PC-3 (cell line): ENCODE measurements at regions not wholly inside any gene's neighbourhood (a gene's known extent, or its start where the extent isn't known, plus 50 kb on each side); places are given as distances from the start of the nearest gene placed in this dataset.

Source experiments
- ATAC-seq: fragments of 200-7000 bp; cut with Tn5 transposase; 2 replicates; pipeline ENCODE4 v1.9.1; 2020; ENCODE audit warnings: mild to moderate bottlenecking, moderate library complexity
- BruUV-seq: library from RNA; stranded (reverse); fragments of 400-500 nt; replicated peaks from 2 replicates; lab custom pipeline; 2021; lab: Mats Ljungman, UMichigan
- CTCF ChIA-PET: fragments of 300-600 bp; sonication (Branson Sonifier 250); formaldehyde crosslinking; loops from one replicate; lab custom pipeline; 2022; ENCODE audit warnings: antibody characterized with exemption; lab: Charles Lee
- POLR2A ChIA-PET: fragments of 300-600 bp; sonication (Branson Sonifier 250); formaldehyde crosslinking; loops from one replicate; lab custom pipeline; 2022; ENCODE audit warnings: antibody characterized with exemption; ENCODE audit not compliant: unreplicated experiment; lab: Charles Lee
- DNase-seq: peaks from one replicate; pipeline ENCODE4 v3.0.0-alpha.2; 2015
- H2AFZ ChIP-seq: fragments of 300-600 bp; sonication (generic); 2 replicates; pipeline ENCODE4 v1.6.0; 2016; ENCODE audit warnings: antibody characterized with exemption, low read length
- H3F3A ChIP-seq: fragments of 300-600 bp; sonication (generic); one replicate; pipeline ENCODE4 v1.6.0; 2017; ENCODE audit warnings: antibody characterized with exemption, low read length, control low read depth, mild to moderate bottlenecking; ENCODE audit not compliant: unreplicated experiment
- H3K27ac ChIP-seq: fragments of 300-600 bp; sonication (generic); 2 replicates; pipeline ENCODE4 v1.5.1; 2016; ENCODE audit warnings: mild to moderate bottlenecking, low read length
- H3K27me3 ChIP-seq: fragments of 300-600 bp; sonication (generic); 2 replicates; pipeline ENCODE4 v1.6.1; 2016; ENCODE audit warnings: low read length, mixed read lengths
- H3K36me3 ChIP-seq: fragments of 300-600 bp; sonication (generic); 2 replicates; pipeline ENCODE4 v1.6.1; 2016; ENCODE audit warnings: low read depth, mixed run types, low read length, mixed read lengths
- H3K4me1 ChIP-seq: fragments of 300-600 bp; sonication (generic); 2 replicates; pipeline ENCODE4 v1.5.1; 2016; ENCODE audit warnings: low read length; ENCODE audit not compliant: insufficient read depth
- H3K4me2 ChIP-seq: fragments of 300-600 bp; sonication (generic); 2 replicates; pipeline ENCODE4 v1.6.0; 2016; ENCODE audit warnings: low read length
- H3K4me3 ChIP-seq: fragments of 300-600 bp; sonication (generic); 2 replicates; pipeline ENCODE4 v1.5.1; 2016; ENCODE audit warnings: mild to moderate bottlenecking, low read length, mixed read lengths
- H3K79me2 ChIP-seq: fragments of 300-600 bp; sonication (generic); 2 replicates; pipeline ENCODE4 v1.6.1; 2017; ENCODE audit warnings: low read length, mixed read lengths
- H3K9ac ChIP-seq: fragments of 300-600 bp; sonication (generic); 2 replicates; pipeline ENCODE4 v1.6.0; 2016; ENCODE audit warnings: mild to moderate bottlenecking, low read length
- H3K9me2 ChIP-seq: fragments of 300-600 bp; sonication (generic); replicated peaks from 2 replicates; pipeline ENCODE4 v1.6.1; 2016; ENCODE audit warnings: mixed run types, low read length, mixed read lengths
- H3K9me3 ChIP-seq: fragments of 300-600 bp; sonication (generic); 2 replicates; pipeline ENCODE4 v1.6.1; 2016; ENCODE audit warnings: low read length, mixed read lengths
- H4K20me1 ChIP-seq: fragments of 300-600 bp; sonication (generic); 2 replicates; pipeline ENCODE4 v1.6.1; 2016; ENCODE audit warnings: low read length, mixed read lengths
- EZH2 ChIP-seq: fragments of 300-600 bp; sonication (generic); IDR thresholded peaks from one replicate; pipeline ENCODE4 v1.6.1; 2017; ENCODE audit warnings: antibody characterized with exemption, mild to moderate bottlenecking, low read length; ENCODE audit not compliant: unreplicated experiment
- EZH2phosphoT487 ChIP-seq: fragments of 300-600 bp; sonication (generic); IDR thresholded peaks from 2 replicates; pipeline ENCODE4 v1.6.1; 2018; ENCODE audit warnings: mild to moderate bottlenecking, antibody characterized with exemption, low read length, borderline replicate concordance
- intact Hi-C: fragments of 100-400 bp; cut with micrococcal nuclease; formaldehyde crosslinking; loops from 2 replicates; pipeline ENCODE4 v1.9.0; 2023
- TF ChIP-seq, protein P1 (sequence below): fragments of 300-600 bp; sonication (generic); conservative IDR thresholded peaks from 2 replicates; pipeline ENCODE4 v1.5.1; 2017; ENCODE audit warnings: antibody characterized with exemption, low read depth, mild to moderate bottlenecking, low read length

DNA sequence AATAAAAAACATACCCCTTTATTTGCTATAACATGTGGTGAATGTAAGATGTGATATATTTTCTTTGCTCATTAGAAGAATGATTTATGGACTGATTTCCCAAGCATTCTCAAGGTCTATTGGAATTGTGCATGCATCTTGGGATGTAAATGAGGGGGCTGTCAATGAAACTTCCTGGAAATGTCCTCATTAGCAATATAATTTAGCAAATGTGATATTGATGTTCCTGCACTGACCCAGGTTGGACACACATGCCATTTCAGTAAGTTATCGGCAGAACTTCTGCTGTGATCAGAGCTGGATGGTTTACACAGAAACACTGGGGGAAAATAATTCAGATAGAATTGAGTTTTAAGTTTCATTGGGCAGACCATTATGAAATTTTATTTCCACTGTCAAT is 99.9 kb downstream of the ELOVL4 start:
- H3K9me3 ChIP-seq = no peaks in the 10 kb centered on the region
- H3K4me2 ChIP-seq = no peak overlapping the region
- DNase-seq = no peak
- H3K36me3 ChIP-seq = no peaks in the 10 kb centered on the region
- CTCF ChIA-PET = no interaction called here
- no peaks in the 10 kb centered on the region for H3K9me2 ChIP-seq
- TF ChIP-seq, protein P1, sequence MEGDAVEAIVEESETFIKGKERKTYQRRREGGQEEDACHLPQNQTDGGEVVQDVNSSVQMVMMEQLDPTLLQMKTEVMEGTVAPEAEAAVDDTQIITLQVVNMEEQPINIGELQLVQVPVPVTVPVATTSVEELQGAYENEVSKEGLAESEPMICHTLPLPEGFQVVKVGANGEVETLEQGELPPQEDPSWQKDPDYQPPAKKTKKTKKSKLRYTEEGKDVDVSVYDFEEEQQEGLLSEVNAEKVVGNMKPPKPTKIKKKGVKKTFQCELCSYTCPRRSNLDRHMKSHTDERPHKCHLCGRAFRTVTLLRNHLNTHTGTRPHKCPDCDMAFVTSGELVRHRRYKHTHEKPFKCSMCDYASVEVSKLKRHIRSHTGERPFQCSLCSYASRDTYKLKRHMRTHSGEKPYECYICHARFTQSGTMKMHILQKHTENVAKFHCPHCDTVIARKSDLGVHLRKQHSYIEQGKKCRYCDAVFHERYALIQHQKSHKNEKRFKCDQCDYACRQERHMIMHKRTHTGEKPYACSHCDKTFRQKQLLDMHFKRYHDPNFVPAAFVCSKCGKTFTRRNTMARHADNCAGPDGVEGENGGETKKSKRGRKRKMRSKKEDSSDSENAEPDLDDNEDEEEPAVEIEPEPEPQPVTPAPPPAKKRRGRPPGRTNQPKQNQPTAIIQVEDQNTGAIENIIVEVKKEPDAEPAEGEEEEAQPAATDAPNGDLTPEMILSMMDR = no peak
- TF ChIP-seq EZH2phosphoT487 (no peak), EZH2 (no peak)
- intact Hi-C loops = no loop called here
- no peak overlapping the region for H3K27ac ChIP-seq
- POLR2A ChIA-PET = no interaction called here
- H3K9ac ChIP-seq = no peak overlapping the region
- H3F3A ChIP-seq = no peaks in the 10 kb centered on the region
- H3K4me1 ChIP-seq = no peaks in the 10 kb centered on the region
- no peak overlapping the region for H2AFZ ChIP-seq
- no TSS peak for BruUV-seq
- no peaks in the 10 kb centered on the region for H4K20me1 ChIP-seq
- H3K79me2 ChIP-seq = no peaks in the 10 kb centered on the region
- H3K4me3 ChIP-seq = no peak overlapping the region
- H3K27me3 ChIP-seq = no peaks in the 10 kb centered on the region
- no peak for ATAC-seq

DNA sequence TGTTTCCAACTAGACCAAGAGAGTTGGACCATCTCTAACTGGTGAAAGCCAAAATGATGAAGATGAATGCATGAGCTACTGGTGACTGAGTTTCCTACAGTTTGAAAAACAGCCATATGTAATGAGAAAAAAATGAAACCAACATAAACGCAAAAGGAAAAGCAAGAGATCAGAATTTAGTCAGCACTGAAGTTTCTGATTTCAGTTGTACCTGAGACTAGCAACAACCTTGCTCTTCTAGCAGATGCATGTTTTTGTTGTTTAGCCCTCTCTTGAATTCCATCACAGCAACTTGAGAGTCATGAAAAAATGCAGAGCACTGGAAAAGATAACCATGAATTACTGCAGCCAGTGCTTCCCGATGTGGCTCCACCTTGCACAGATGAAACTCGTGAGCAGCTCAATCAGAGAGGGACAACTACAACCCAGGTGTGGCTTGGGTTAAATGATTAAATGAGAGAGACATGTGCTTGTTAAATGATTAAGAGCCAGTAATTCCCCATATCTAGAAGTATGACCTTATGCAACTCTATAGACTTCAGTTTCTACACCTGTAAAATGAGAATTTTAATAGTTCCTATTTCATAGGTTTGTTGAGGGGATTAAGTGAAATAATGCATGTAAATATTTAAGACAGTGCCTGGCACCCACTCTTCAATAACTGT is 104.8 kb downstream of the ELOVL4 start:
- CTCF ChIA-PET = no interaction called here
- Histone ChIP-seq H3K27me3 (no peaks in the 10 kb centered on the region), H3K9ac (no peak overlapping the region), H3K9me3 (no peaks in the 10 kb centered on the region), H3K4me2 (no peak overlapping the region), H3K4me3 (no peak overlapping the region), H3K27ac (no peak overlapping the region), H3K36me3 (no peaks in the 10 kb centered on the region), H3F3A (no peaks in the 10 kb centered on the region), H2AFZ (no peak overlapping the region), H4K20me1 (no peaks in the 10 kb centered on the region), H3K79me2 (no peaks in the 10 kb centered on the region), H3K4me1 (no peaks in the 10 kb centered on the region), H3K9me2 (no peaks in the 10 kb centered on the region)
- POLR2A ChIA-PET = interaction anchor here (0.5 kb wide), 1 partner anchor 33 kb away, joined by 3 read pairs; no protein-coding TSS in a partner anchor
- ATAC-seq = no peak
- intact Hi-C loops = no loop called here
- no peak for TF ChIP-seq EZH2phosphoT487
- no peak for TF ChIP-seq EZH2
- TF ChIP-seq, protein P1 = no peak
- no peak for DNase-seq
- no TSS peak for BruUV-seq

DNA sequence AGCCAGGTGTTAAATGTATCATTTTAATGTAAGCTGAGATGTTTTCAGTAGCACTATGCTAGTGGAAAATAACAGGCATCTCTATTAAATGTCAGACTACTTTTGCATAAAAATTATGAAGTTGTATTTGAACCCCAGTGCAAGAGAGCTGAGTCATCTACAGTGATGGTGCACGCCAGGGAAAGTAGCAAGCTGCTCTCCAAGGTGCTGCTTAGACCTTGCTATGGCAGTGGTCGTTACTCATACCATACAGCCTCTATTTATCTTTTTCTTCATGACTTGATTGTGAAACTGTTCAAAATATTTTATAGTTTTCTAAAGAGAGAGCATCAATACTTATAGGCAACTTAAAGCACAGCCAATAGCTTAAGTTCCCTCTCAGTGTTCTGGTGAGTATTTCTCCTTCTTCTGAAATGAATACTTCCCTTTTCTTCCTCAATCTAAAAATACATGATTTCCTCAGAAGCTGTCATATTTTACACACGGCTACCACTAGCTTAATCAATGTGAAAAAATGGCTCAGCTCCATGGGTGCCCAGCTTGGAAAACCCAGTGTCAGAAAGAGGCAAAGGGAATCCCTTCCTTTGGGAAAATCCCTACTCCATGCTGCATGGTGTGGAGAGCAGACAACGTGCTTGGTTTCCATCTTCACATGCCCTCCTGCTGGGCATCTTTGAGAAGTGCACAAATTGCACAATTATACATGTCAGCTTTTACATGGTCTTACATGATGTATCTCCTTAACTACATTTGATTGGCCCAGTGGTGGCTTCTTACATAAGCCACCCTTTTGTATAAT is 105.6 kb downstream of the ELOVL4 start:
- no peak for ATAC-seq
- Histone ChIP-seq H3K4me2 (no peak overlapping the region), H3F3A (no peaks in the 10 kb centered on the region), H3K9me3 (no peaks in the 10 kb centered on the region), H2AFZ (no peak overlapping the region), H3K4me1 (no peaks in the 10 kb centered on the region), H4K20me1 (no peaks in the 10 kb centered on the region), H3K9ac (no peak overlapping the region), H3K27ac (no peak overlapping the region), H3K27me3 (no peaks in the 10 kb centered on the region), H3K36me3 (no peaks in the 10 kb centered on the region), H3K79me2 (no peaks in the 10 kb centered on the region), H3K9me2 (no peaks in the 10 kb centered on the region), H3K4me3 (no peak overlapping the region)
- ChIA-PET CTCF (no interaction called here), POLR2A (no interaction called here)
- TF ChIP-seq, protein P1 = 0 out of 2 replicates have a peak, but pooled peaks have one; percentile 12
- TF ChIP-seq EZH2phosphoT487 = no peak
- intact Hi-C loops = no loop called here
- DNase-seq = peak; percentile 5
- no TSS peak for BruUV-seq
